KMS-11 (cell line): ENCODE measurements at regions not wholly inside any gene's neighbourhood (a gene's known extent, or its start where the extent isn't known, plus 50 kb on each side); places are given as distances from the start of the nearest gene placed in this dataset.

ENCODE experiments used
- H2AFZ ChIP-seq: fragments of 200-600 bp; sonication (generic); 2 replicates; pipeline ENCODE4 v1.6.1; 2016; ENCODE audit warnings: antibody characterized with exemption, mixed run types, low read depth
- H3K27ac ChIP-seq: fragments of 200-600 bp; sonication (generic); 2 replicates; pipeline ENCODE4 v1.6.1; 2016; ENCODE audit warnings: mild to moderate bottlenecking, mixed run types
- H3K27me3 ChIP-seq: fragments of 200-600 bp; sonication (generic); 2 replicates; pipeline ENCODE4 v1.6.1; 2017; ENCODE audit warnings: mild to moderate bottlenecking, low read depth, mixed run types, moderate library complexity; ENCODE audit not compliant: insufficient read depth
- H3K36me3 ChIP-seq: fragments of 200-600 bp; sonication (generic); 2 replicates; pipeline ENCODE4 v1.6.1; 2017; ENCODE audit warnings: mild to moderate bottlenecking, mixed run types; ENCODE audit not compliant: insufficient read depth
- H3K4me1 ChIP-seq: fragments of 200-600 bp; sonication (generic); 2 replicates; pipeline ENCODE4 v1.6.1; 2016; ENCODE audit warnings: mild to moderate bottlenecking, low read depth, mixed run types; ENCODE audit not compliant: poor library complexity, severe bottlenecking
- H3K4me2 ChIP-seq: fragments of 200-600 bp; sonication (generic); 2 replicates; pipeline ENCODE4 v1.7.0; 2016; ENCODE audit warnings: mild to moderate bottlenecking, mixed run types
- H3K4me3 ChIP-seq: fragments of 200-600 bp; sonication (generic); IDR thresholded peaks from 2 replicates; pipeline ENCODE4 v1.6.1; 2017; ENCODE audit warnings: low read depth, low read length, mixed read lengths; ENCODE audit not compliant: insufficient read depth
- H3K79me2 ChIP-seq: fragments of 200-600 bp; sonication (generic); 2 replicates; pipeline ENCODE4 v1.6.1; 2016; ENCODE audit warnings: low read depth, mixed run types; ENCODE audit not compliant: insufficient read depth
- H3K9ac ChIP-seq: fragments of 200-600 bp; sonication (generic); 2 replicates; pipeline ENCODE4 v1.6.1; 2016; ENCODE audit warnings: mild to moderate bottlenecking, mixed run types
- H4K20me1 ChIP-seq: fragments of 200-600 bp; sonication (generic); 2 replicates; pipeline ENCODE4 v1.6.1; 2016; ENCODE audit warnings: mild to moderate bottlenecking, mixed run types; ENCODE audit not compliant: insufficient read depth
- CTCF ChIP-seq: fragments of 200-600 bp; sonication (generic); conservative IDR thresholded peaks from 2 replicates; pipeline ENCODE4 v1.6.1; 2017; ENCODE audit warnings: low read depth, mild to moderate bottlenecking, antibody characterized with exemption, low read length, moderate library complexity, mixed read lengths

- no peaks in the 10 kb centered on the region for H3K36me3 ChIP-seq
- H3K79me2 ChIP-seq, result no peaks in the 10 kb centered on the region
- no peaks in the 10 kb centered on the region for H4K20me1 ChIP-seq
- no peak for TF ChIP-seq CTCF
- no peak overlapping the region for H3K4me3 ChIP-seq
- no peak overlapping the region for H2AFZ ChIP-seq
- H3K27me3 ChIP-seq, result no peaks in the 10 kb centered on the region
- H3K27ac ChIP-seq, result no peak overlapping the region
- no peak overlapping the region for H3K9ac ChIP-seq
- no peak overlapping the region for H3K4me2 ChIP-seq
- H3K4me1 ChIP-seq, result no peaks in the 10 kb centered on the region
Observed at GRCh38 chr6:132132422-132132821, 181.2 kb upstream of the CCN2 start.

DNA sequence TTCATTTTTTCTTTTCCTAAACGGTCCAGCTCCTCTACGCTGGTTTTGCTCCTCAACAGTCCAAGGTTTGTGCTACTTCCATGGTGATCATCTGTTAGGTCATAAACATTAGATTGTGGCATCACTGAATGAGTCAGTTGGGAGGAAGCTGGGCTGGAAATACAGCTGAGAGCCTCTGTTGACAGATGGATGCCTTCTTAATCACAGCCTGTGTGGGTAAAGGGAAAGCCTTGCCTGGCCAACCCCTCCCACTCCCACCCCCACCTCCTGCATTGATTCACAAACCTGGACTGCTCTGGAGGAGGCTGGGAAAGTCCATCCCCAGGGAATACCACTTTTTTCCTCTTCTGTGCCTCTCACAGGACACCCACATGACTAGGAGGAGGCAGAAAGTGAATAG, 180.6 kb upstream of the CCN2 start:
- H3K9ac ChIP-seq, result no peak overlapping the region
- no peak overlapping the region for H3K27ac ChIP-seq
- no peak for TF ChIP-seq CTCF
- no peak overlapping the region for H3K4me3 ChIP-seq
- no peaks in the 10 kb centered on the region for H3K4me1 ChIP-seq
- no peak overlapping the region for H2AFZ ChIP-seq
- no peaks in the 10 kb centered on the region for H3K27me3 ChIP-seq
- H3K79me2 ChIP-seq, result no peaks in the 10 kb centered on the region
- no peaks in the 10 kb centered on the region for H3K36me3 ChIP-seq
- no peaks in the 10 kb centered on the region for H4K20me1 ChIP-seq
- no peak overlapping the region for H3K4me2 ChIP-seq

GRCh38 chr6:132131351-132131750, 180.2 kb upstream of the CCN2 start:
- no peaks in the 10 kb centered on the region for H4K20me1 ChIP-seq
- no peak overlapping the region for H3K4me3 ChIP-seq
- H3K9ac ChIP-seq, result no peak overlapping the region
- no peak overlapping the region for H3K27ac ChIP-seq
- H3K4me2 ChIP-seq, result no peak overlapping the region
- H2AFZ ChIP-seq, result no peak overlapping the region
- H3K27me3 ChIP-seq, result no peaks in the 10 kb centered on the region
- H3K4me1 ChIP-seq, result no peaks in the 10 kb centered on the region
- no peaks in the 10 kb centered on the region for H3K36me3 ChIP-seq
- no peaks in the 10 kb centered on the region for H3K79me2 ChIP-seq
- TF ChIP-seq CTCF, result no peak

DNA sequence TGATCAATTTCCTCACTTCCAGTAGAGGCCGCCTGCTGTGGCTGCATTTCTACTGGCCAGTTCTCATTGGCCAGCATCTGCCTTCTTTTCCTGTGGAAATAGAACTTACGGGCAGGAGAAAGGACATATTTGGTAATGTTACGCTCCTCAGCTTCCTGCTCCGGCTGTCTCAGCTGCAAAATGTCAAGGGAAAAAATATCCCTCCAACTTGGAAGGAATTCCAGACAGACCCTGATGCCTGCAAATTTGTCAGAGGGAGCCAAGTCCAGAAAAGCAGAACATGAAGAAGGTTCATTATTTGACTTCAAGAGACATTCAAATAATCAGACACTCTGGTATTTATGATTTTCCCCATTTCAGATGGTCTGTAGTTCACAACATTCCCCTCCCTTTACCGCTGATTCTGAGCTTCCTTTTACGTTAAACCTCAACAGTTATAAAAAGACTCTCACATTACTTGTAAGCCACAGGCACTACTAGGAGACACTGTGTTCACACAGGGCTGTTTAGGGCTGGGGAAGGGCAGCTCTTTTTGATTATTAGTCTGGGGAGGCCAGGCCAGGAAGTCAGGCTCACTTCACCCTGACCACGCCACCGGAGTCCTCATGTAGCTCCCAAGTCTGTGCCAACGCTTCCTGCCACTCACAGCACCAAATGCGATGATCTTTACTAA, 179.6 kb upstream of the CCN2 start:
- H3K4me2 ChIP-seq, result no peak overlapping the region
- H3K27me3 ChIP-seq, result no peaks in the 10 kb centered on the region
- no peak overlapping the region for H3K4me3 ChIP-seq
- no peak overlapping the region for H3K9ac ChIP-seq
- H3K36me3 ChIP-seq, result no peaks in the 10 kb centered on the region
- H4K20me1 ChIP-seq, result no peaks in the 10 kb centered on the region
- H3K27ac ChIP-seq, result no peak overlapping the region
- TF ChIP-seq CTCF, result no peak
- H3K79me2 ChIP-seq, result no peaks in the 10 kb centered on the region
- no peaks in the 10 kb centered on the region for H3K4me1 ChIP-seq
- no peak overlapping the region for H2AFZ ChIP-seq
